Activated CD8-positive, alpha-beta T cell treated with anti-CD3 and anti-CD28 coated beads, Interleukin-2, amount 10 ng/mL, durations not matched to agents 7 days and 5 days (primary cell): ENCODE measurements at regions not wholly inside any gene's neighbourhood (a gene's known extent, or its start where the extent isn't known, plus 50 kb on each side); places are given as distances from the start of the nearest gene placed in this dataset.

Experiments used
- ATAC-seq: fragments of 150-1000 bp; cut with Tn5 transposase; one replicate; pipeline ENCODE4 v1.10.0; 2021; ENCODE audit warnings: moderate library complexity
- CTCF ChIA-PET: fragments of 350-600 bp; sonication (Branson Sonifier 250); formaldehyde crosslinking; loops from one replicate; lab custom pipeline; 2021; ENCODE audit warnings: antibody characterized with exemption; lab: Charles Lee
- POLR2A ChIA-PET: fragments of 350-600 bp; sonication (Branson Sonifier 250); formaldehyde crosslinking; loops from one replicate; lab custom pipeline; 2021; ENCODE audit warnings: antibody characterized with exemption; lab: Charles Lee
- DNase-seq: peaks from one replicate; pipeline ENCODE4 v3.0.0-alpha.2; 2020
- H3K27ac Mint-ChIP-seq: one replicate; pipeline ENCODE4 v1.8.0; 2021; ENCODE audit warnings: mild to moderate bottlenecking, mixed read lengths
- H3K27me3 Mint-ChIP-seq: one replicate; pipeline ENCODE4 v1.8.0; 2021; ENCODE audit warnings: low read depth, mixed read lengths
- H3K36me3 Mint-ChIP-seq: one replicate; pipeline ENCODE4 v1.8.0; 2021; ENCODE audit warnings: low read depth, mixed read lengths
- H3K4me1 Mint-ChIP-seq: one replicate; pipeline ENCODE4 v1.8.0; 2021; ENCODE audit warnings: low read depth, mixed read lengths
- H3K4me3 Mint-ChIP-seq: one replicate; pipeline ENCODE4 v1.8.0; 2021; ENCODE audit warnings: mild to moderate bottlenecking, mixed read lengths
- H3K9me3 Mint-ChIP-seq: one replicate; pipeline ENCODE4 v1.8.0; 2022; ENCODE audit warnings: mixed read lengths; ENCODE audit not compliant: insufficient read depth

DNA sequence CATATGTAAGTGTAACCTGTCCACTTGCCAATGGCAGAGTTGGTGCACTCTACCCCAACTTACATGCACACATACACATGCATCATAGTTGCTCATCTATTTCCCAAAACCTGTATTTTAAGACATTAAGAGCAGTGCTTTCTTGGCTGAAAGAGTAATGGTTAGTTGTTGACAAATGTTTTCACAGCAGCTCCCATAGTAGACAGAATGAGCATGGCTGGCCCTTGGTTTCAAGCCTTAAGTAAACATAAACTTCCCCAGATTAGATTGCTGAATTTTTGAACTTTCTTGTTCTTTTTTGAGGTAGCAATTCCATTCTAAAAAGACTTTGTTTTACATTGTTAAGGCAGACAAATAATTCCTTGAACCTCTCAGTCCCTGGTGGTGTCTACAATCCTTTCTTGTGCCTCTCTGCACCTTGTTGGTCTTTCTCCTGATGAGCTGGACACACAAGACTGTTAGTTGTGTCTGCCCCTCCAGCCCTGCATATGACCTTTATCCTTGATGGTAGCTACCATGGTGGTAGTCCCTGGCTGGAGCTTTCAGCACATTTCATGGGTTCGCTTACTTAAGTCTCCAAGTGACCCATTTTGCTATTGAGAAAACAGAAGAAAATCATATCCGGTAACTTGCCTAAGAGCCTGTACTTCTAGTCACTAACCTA lies 580.1 kb upstream of the ID2 start:
- ChIA-PET POLR2A (no interaction called here), CTCF (no interaction called here)
- peaks cover 16% of the 10 kb centered on the region for H3K27me3 Mint-ChIP-seq
- ATAC-seq, result no peak
- no peak overlapping the region for H3K27ac Mint-ChIP-seq
- no peak for DNase-seq
- no peaks in the 10 kb centered on the region for H3K9me3 Mint-ChIP-seq
- H3K36me3 Mint-ChIP-seq, result no peaks in the 10 kb centered on the region
- H3K4me3 Mint-ChIP-seq, result no peak overlapping the region
- no peaks in the 10 kb centered on the region for H3K4me1 Mint-ChIP-seq

DNA sequence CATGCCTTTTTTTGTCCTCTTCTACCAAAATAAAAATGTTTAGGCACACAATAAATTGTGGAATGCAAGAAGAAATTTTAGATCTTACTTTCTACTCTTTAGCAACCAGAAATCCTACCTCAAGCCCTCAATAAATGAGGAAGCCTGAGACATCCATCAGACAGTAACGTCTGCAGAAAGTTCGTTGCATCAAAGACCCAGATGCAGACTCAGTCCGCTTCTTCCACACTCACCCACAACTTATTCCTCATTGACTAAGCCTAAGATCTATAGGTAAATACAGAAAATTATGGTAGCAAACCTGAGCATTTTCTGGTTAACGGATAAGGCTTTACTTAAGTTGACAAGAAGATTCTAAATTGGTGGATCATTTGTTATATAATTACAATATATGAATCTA lies 579.4 kb upstream of the ID2 start:
- H3K9me3 Mint-ChIP-seq, result no peaks in the 10 kb centered on the region
- ATAC-seq, result no peak
- no peaks in the 10 kb centered on the region for H3K36me3 Mint-ChIP-seq
- H3K4me3 Mint-ChIP-seq, result no peak overlapping the region
- ChIA-PET POLR2A (no interaction called here), CTCF (no interaction called here)
- H3K27ac Mint-ChIP-seq, result no peak overlapping the region
- DNase-seq, result no peak
- H3K27me3 Mint-ChIP-seq, result peaks cover 16% of the 10 kb centered on the region
- peaks cover 5% of the 10 kb centered on the region for H3K4me1 Mint-ChIP-seq

DNA sequence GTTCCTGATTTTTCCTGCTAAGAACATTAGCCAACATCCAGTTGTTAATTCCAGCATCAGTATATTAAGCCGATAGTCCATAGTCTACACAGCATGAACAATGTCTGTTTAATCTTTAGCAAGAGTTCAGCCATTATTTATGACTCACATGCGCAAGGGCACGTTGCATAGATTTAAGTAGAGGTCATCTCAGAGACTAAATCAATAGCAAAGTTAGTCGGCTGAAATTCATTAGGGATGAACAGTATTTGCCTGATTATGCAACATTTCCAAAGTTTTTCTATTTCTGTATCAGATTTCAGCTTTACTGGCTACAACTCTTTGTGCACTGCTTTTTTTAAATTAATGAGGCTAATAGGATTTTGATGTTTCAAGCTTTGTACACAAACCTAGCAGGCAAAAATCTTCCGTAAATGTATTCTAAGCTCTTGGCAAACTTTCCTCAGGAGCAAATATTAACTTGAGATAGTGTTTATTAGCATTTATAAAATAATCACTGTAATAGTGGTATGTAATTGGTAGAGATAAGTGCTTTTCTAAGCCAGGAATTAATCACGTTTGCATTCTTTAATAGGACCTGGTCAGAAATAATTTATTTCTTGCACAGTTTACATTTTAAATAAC lies 578.7 kb upstream of the ID2 start:
- Mint-ChIP-seq H3K27me3 (peaks cover 16% of the 10 kb centered on the region), H3K9me3 (no peaks in the 10 kb centered on the region), H3K4me1 (peaks cover 12% of the 10 kb centered on the region), H3K27ac (no peak overlapping the region), H3K36me3 (no peaks in the 10 kb centered on the region), H3K4me3 (no peak overlapping the region)
- DNase-seq (no peak), ATAC-seq (no peak)
- CTCF ChIA-PET, result no interaction called here
- POLR2A ChIA-PET, result no interaction called here

DNA sequence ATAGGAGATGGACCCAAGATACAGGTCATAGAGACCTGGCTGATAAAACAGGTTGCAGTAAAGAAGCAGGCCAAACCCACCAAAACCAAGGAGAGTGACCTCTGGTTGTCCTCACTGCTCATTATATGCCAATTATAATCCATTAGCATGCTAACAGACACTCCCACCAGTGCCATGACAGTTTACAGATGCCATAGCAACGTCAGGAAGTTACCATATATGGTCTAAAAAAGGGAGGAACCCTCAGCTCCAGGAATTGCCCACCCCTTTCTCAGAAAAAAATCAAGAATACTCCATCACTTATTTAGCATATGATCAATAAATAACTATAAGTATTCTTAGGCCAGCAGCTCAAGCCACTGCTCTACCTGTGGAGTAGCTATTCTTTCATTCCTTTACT lies 574.7 kb upstream of the ID2 start:
- no peak overlapping the region for H3K27ac Mint-ChIP-seq
- peaks cover 14% of the 10 kb centered on the region for H3K4me1 Mint-ChIP-seq
- DNase-seq (no peak), ATAC-seq (no peak)
- no peaks in the 10 kb centered on the region for H3K9me3 Mint-ChIP-seq
- peaks cover 2% of the 10 kb centered on the region for H3K36me3 Mint-ChIP-seq
- peaks cover 18% of the 10 kb centered on the region for H3K27me3 Mint-ChIP-seq
- CTCF ChIA-PET, result interaction anchor here (0.8 kb wide), 1 partner anchor 498 kb away, joined by 3 read pairs; no protein-coding TSS in a partner anchor
- POLR2A ChIA-PET, result interaction anchor here (0.7 kb wide), 1 partner anchor 9 kb away, joined by 3 read pairs; no protein-coding TSS in a partner anchor
- no peak overlapping the region for H3K4me3 Mint-ChIP-seq

DNA sequence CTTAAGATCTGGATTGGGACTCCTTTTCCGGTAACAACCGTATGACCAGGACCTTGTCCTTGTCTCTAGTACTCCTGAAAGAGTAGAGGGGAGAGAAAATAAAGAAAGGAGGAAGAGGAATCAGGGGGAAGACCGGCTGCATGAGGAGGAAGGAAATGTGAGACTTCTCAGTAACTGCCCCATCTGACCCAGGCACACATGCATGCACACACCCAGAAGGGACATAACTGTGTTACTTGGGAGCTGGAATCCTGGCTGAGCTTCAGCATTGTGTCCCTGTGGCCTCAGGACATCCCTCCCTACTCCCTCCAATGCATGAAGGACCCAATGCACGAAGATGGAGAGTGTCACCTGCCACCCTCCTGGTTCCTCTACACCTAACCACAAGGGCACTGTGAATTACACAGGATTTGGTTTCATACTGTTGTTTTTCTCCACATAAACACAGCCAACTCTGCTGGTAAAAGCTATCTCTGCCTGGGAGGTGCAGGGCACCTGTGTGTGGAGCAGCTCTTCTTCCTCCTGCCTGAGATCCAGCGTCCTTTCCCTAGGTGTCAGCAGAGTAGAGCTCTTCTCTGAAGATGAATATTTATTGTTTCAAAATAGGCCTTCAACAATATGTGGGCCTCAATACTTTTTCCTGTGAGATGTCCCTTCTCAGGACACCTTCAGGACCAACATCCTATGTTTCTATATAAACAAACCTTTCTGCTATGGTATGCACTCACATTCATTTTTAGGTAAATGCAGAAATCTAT lies 574.1 kb upstream of the ID2 start:
- ATAC-seq (no peak), DNase-seq (no peak)
- H3K36me3 Mint-ChIP-seq, result peaks cover 2% of the 10 kb centered on the region
- peaks cover 14% of the 10 kb centered on the region for H3K4me1 Mint-ChIP-seq
- H3K27me3 Mint-ChIP-seq, result peaks cover 18% of the 10 kb centered on the region
- H3K4me3 Mint-ChIP-seq, result no peak overlapping the region
- CTCF ChIA-PET, result interaction anchor here (0.8 kb wide), 1 partner anchor 497 kb away, joined by 3 read pairs; no protein-coding TSS in a partner anchor
- no peaks in the 10 kb centered on the region for H3K9me3 Mint-ChIP-seq
- POLR2A ChIA-PET, result interaction anchor here (0.6 to 0.7 kb wide), 2 partner anchors 8 to 650 kb away, joined by 3 read pairs; no protein-coding TSS in a partner anchor
- H3K27ac Mint-ChIP-seq, result no peak overlapping the region

DNA sequence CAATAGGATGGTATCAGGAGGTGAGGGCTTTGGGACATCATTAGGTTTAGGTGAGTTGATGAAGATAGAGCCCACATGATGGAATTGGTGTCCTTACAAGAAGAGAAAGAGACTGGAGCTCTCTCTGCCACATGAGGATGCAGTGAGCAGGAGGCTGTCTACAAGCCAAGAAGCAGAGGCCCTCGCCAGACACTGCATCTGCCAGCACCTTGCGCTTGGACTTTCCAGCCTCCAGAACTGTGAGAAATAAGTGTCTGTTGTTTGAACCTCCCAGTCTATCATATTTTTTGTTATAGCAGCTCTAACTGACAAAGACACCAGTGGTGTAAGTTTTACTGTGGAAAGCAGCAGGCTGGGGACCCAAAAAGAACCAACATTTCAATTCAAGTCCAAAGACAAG lies 571.1 kb upstream of the ID2 start:
- ATAC-seq (no peak), DNase-seq (no peak)
- Mint-ChIP-seq H3K36me3 (peaks cover 3% of the 10 kb centered on the region), H3K9me3 (peaks cover 7% of the 10 kb centered on the region), H3K27me3 (peaks cover 14% of the 10 kb centered on the region), H3K4me3 (no peak overlapping the region), H3K4me1 (peaks cover 14% of the 10 kb centered on the region), H3K27ac (no peak overlapping the region)
- POLR2A ChIA-PET, result no interaction called here
- CTCF ChIA-PET, result no interaction called here

DNA sequence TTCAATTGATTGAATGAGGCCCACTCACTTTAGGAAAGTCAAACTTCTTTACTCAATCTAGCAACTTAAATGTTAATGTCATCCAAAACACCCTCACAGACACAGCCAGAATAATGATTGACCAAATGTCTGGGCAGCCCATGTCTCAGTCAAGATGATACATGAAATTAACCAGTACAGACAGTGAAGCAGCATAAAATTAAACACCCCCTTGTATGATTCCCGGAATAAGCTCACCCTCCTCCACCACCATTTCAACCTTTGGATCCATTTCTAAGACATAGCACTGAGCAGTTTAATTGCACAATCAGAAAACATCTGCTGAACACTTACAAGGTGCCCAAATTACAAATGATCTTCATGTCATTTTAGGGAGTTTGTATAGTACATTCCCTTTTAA lies 570.7 kb upstream of the ID2 start:
- Mint-ChIP-seq H3K36me3 (peaks cover 3% of the 10 kb centered on the region), H3K27ac (no peak overlapping the region), H3K4me1 (peaks cover 14% of the 10 kb centered on the region), H3K4me3 (no peak overlapping the region), H3K9me3 (peaks cover 7% of the 10 kb centered on the region), H3K27me3 (peaks cover 11% of the 10 kb centered on the region)
- DNase-seq (no peak), ATAC-seq (no peak)
- ChIA-PET CTCF (no interaction called here), POLR2A (no interaction called here)

DNA sequence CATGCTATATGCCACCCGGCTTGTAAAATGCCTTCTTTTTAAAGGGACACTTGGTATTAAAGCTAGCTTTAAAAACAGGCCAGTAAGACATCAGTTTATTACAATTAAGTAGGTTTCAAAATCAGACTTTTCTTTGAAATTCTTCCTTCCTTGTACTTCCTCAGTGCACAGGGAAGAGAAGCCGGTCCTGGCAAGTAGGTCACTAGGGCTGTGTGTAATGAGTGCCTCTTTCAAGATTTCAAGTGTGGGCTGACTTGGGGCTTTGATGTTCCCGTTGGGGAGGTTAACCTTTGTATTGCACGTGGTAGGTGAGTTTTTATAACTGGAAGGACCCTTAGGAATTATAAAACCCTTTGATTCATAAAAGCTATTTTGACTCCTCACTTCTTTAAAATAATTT lies 566.4 kb upstream of the ID2 start:
- DNase-seq (no peak), ATAC-seq (no peak)
- ChIA-PET CTCF (no interaction called here), POLR2A (no interaction called here)
- Mint-ChIP-seq H3K4me3 (no peak overlapping the region), H3K27me3 (peaks cover 11% of the 10 kb centered on the region), H3K4me1 (peaks cover 9% of the 10 kb centered on the region), H3K27ac (no peak overlapping the region), H3K36me3 (peaks cover 3% of the 10 kb centered on the region), H3K9me3 (peaks cover 7% of the 10 kb centered on the region)

DNA sequence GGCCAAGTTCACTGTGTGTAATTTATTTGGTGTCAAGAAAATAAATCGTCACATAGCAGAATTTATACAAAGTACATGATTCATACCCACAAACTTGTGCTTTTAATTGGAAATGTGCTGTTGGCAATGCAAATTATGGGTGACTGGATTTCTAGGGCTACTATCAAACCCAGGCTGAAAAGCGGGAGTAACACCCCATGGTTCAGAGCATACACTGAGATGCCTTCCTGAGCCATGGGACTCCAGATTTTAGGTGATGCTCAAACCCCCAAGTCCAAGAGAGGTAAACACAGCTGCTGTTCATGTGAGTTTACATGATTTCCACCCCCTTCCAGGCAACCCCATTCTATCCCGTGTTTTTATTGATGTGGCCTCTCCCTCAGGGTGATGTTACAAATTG lies 565.9 kb upstream of the ID2 start:
- peaks cover 9% of the 10 kb centered on the region for H3K4me1 Mint-ChIP-seq
- CTCF ChIA-PET, result no interaction called here
- H3K9me3 Mint-ChIP-seq, result peaks cover 7% of the 10 kb centered on the region
- DNase-seq (no peak), ATAC-seq (no peak)
- H3K27me3 Mint-ChIP-seq, result peaks cover 11% of the 10 kb centered on the region
- POLR2A ChIA-PET, result interaction anchor here (1.0 kb wide), 1 partner anchor 9 kb away, joined by 3 read pairs; no protein-coding TSS in a partner anchor
- H3K27ac Mint-ChIP-seq, result no peak overlapping the region
- H3K4me3 Mint-ChIP-seq, result no peak overlapping the region
- peaks cover 3% of the 10 kb centered on the region for H3K36me3 Mint-ChIP-seq

DNA sequence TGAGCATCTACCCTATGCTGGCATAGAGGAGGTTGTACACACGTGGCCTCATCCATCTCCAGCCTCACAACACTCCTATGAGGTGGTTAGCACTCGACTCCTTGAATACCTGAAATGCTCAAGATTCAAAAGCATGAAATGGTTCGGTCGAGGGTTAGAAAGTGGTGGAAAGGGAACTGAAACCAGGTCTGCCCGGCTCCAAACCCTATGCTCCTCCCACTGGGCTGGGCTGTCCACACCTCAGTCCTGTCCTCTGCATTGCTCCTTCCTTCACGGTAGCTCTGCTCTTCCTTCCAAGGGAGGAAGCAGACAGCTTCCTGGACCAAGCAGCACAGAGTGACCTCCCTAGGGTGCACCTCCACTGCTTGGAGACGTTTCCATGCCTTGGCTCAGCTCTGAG lies 565.2 kb upstream of the ID2 start:
- Mint-ChIP-seq H3K27me3 (peaks cover 11% of the 10 kb centered on the region), H3K4me1 (peaks cover 9% of the 10 kb centered on the region), H3K36me3 (peaks cover 3% of the 10 kb centered on the region), H3K9me3 (peaks cover 7% of the 10 kb centered on the region), H3K27ac (no peak overlapping the region), H3K4me3 (no peak overlapping the region)
- ChIA-PET CTCF (no interaction called here), POLR2A (interaction anchor here (1.0 kb wide), 1 partner anchor 9 kb away, joined by 3 read pairs; no protein-coding TSS in a partner anchor)
- ATAC-seq (no peak), DNase-seq (no peak)

DNA sequence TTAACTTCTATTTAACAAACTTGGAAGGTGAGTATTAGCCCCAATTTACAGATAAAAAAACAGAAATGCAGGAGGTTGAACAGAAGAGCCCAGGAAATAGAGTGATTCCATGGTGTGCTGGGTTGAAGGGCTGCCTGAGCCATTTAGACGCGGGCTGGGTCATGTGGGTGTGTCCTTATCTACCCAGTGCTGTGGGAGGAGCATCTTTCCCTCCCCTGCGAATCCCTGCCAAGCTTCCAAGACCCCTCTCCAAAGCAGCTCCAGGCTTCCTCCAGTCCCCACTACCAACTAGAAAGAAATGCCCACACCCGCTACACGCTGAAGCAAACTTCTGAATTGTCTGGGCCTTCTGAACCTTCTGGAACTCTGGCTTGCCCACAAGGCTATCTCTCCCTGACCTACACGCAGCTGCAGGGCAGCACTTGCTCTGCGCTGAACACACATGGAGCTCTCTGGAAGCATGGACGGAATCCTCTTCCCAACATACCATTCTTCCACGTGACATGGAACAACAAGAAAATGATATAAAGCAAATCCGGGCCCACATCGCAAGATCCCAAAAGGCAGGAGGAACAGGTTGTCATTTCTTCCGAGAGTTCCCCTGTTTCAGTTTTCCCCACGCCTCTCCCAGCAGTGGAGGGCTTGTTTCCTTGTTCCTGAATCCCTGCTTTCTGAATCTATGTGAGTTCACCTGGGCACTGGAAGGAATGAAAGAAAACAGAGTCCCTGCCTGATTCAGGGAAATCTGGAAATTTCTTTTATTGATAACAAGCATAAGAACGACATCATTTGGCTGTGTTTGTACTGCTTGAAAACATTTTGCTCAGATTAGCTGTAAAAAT lies 562.7 kb upstream of the ID2 start:
- peaks cover 1% of the 10 kb centered on the region for H3K36me3 Mint-ChIP-seq
- H3K4me3 Mint-ChIP-seq, result no peak overlapping the region
- peaks cover 9% of the 10 kb centered on the region for H3K27me3 Mint-ChIP-seq
- DNase-seq, result no peak
- H3K27ac Mint-ChIP-seq, result no peak overlapping the region
- ATAC-seq, result no peak
- ChIA-PET POLR2A (no interaction called here), CTCF (no interaction called here)
- H3K4me1 Mint-ChIP-seq, result peaks cover 9% of the 10 kb centered on the region
- no peaks in the 10 kb centered on the region for H3K9me3 Mint-ChIP-seq
